Osteoblast (primary cell): ENCODE measurements at regions not wholly inside any gene's neighbourhood (a gene's known extent, or its start where the extent isn't known, plus 50 kb on each side); places are given as distances from the start of the nearest gene placed in this dataset.
A peak's percentile ranks its signal among the peaks of the same experiment; 100 is the strongest.

Experiments
- DNase-seq: peaks from one replicate; pipeline ENCODE4 v3.0.0; 2011; ENCODE audit warnings: low spot score, mixed read lengths; ENCODE audit not compliant: insufficient read length; ENCODE audit errors: missing footprints
- H2AFZ ChIP-seq: 2 replicates; pipeline ENCODE4 v1.6.0; 2011; ENCODE audit warnings: mild to moderate bottlenecking, low read length
- H3K27ac ChIP-seq: 2 replicates; pipeline ENCODE4 v1.5.1; 2011; ENCODE audit warnings: mild to moderate bottlenecking, low read depth, low read length, moderate library complexity
- H3K27me3 ChIP-seq: 2 replicates; pipeline ENCODE4 v1.6.0; 2012; ENCODE audit warnings: mild to moderate bottlenecking, control low read depth, inconsistent platforms, low read length, moderate library complexity; ENCODE audit not compliant: insufficient read depth
- H3K36me3 ChIP-seq: 2 replicates; pipeline ENCODE4 v1.5.1; 2011; ENCODE audit warnings: mild to moderate bottlenecking, low read length, control low read depth, moderate library complexity; ENCODE audit not compliant: insufficient read depth
- H3K4me1 ChIP-seq: 2 replicates; pipeline ENCODE4 v1.5.1; 2011; ENCODE audit warnings: mild to moderate bottlenecking, low read length, control low read depth, moderate library complexity; ENCODE audit not compliant: insufficient read depth
- H3K4me2 ChIP-seq: 2 replicates; pipeline ENCODE4 v1.6.0; 2011; ENCODE audit warnings: mild to moderate bottlenecking, low read length; ENCODE audit not compliant: insufficient read depth
- H3K4me3 ChIP-seq: fragments of 200-600 bp; sonication (generic); 3 replicates; pipeline ENCODE4 v1.5.1; 2012; ENCODE audit warnings: mild to moderate bottlenecking, low read length, inconsistent platforms; ENCODE audit not compliant: insufficient read depth
- H3K79me2 ChIP-seq: 2 replicates; pipeline ENCODE4 v1.6.0; 2012; ENCODE audit warnings: mild to moderate bottlenecking, low read length, control low read depth, inconsistent platforms; ENCODE audit not compliant: insufficient read depth
- H3K9me3 ChIP-seq: 2 replicates; pipeline ENCODE4 v1.5.1; 2011; ENCODE audit warnings: low read depth, low read length, control low read depth
- H4K20me1 ChIP-seq: 2 replicates; pipeline ENCODE4 v1.6.0; 2012; ENCODE audit warnings: mild to moderate bottlenecking, low read length, control low read depth; ENCODE audit not compliant: insufficient read depth
- TF ChIP-seq, protein P1 (sequence below): IDR thresholded peaks from 2 replicates; pipeline ENCODE4 v1.5.1; 2011; ENCODE audit warnings: mild to moderate bottlenecking, low read depth, low read length, moderate library complexity; ENCODE audit errors: extremely low read depth

DNA sequence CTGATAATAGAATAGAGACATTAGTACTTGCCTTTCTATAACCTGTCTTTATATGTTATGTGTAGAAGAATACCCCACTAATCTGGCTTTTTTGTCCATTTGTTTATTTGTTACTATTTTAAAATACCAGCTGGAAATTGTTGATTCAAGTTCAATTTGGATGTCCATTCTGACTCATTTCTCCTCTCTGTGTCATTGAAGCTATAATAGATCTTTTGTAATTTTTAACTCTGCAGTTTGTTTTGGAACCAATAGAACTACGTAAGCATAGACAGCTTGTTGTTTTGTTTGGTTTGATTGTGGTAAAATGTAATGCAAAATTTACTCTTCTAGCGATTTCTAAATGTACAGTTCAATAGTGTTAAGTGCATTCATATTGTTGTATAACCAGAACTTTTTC lies 390.4 kb downstream of the ZIC1 start:
- no peak overlapping the region for H3K4me2 ChIP-seq
- H3K27ac ChIP-seq: no peak overlapping the region
- TF ChIP-seq, protein P1, sequence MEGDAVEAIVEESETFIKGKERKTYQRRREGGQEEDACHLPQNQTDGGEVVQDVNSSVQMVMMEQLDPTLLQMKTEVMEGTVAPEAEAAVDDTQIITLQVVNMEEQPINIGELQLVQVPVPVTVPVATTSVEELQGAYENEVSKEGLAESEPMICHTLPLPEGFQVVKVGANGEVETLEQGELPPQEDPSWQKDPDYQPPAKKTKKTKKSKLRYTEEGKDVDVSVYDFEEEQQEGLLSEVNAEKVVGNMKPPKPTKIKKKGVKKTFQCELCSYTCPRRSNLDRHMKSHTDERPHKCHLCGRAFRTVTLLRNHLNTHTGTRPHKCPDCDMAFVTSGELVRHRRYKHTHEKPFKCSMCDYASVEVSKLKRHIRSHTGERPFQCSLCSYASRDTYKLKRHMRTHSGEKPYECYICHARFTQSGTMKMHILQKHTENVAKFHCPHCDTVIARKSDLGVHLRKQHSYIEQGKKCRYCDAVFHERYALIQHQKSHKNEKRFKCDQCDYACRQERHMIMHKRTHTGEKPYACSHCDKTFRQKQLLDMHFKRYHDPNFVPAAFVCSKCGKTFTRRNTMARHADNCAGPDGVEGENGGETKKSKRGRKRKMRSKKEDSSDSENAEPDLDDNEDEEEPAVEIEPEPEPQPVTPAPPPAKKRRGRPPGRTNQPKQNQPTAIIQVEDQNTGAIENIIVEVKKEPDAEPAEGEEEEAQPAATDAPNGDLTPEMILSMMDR: no peak
- no peaks in the 10 kb centered on the region for H3K27me3 ChIP-seq
- no peaks in the 10 kb centered on the region for H3K4me1 ChIP-seq
- H4K20me1 ChIP-seq: no peaks in the 10 kb centered on the region
- no peaks in the 10 kb centered on the region for H3K36me3 ChIP-seq
- H3K9me3 ChIP-seq: no peaks in the 10 kb centered on the region
- no peaks in the 10 kb centered on the region for H3K79me2 ChIP-seq
- H3K4me3 ChIP-seq: no peak overlapping the region
- H2AFZ ChIP-seq: no peak overlapping the region
- no peak for DNase-seq

DNA sequence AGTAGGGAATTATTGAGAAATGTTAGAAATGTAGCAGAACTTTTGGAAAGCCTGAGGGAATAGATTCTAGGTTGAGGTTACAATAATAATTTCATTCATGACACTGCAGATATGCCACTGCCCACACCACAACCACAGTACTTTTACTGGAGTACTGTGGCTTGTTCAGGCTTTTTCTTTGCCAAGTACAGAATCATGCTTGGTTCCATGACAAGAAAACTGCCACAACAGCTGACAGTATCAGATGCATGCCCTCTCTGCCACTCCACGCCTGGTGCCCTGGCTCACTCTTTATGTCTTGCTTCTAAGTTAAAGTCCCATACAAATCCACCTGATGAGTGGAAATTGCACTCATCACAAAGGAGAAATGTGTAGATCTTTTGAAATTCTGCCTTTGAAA lies 398.6 kb downstream of the ZIC1 start:
- Histone ChIP-seq H3K27ac (no peak overlapping the region), H3K4me3 (no peak overlapping the region), H3K36me3 (no peaks in the 10 kb centered on the region), H3K27me3 (no peaks in the 10 kb centered on the region), H3K79me2 (no peaks in the 10 kb centered on the region), H4K20me1 (no peaks in the 10 kb centered on the region), H3K4me1 (peaks cover 3% of the 10 kb centered on the region), H3K9me3 (no peaks in the 10 kb centered on the region), H3K4me2 (no peak overlapping the region), H2AFZ (no peak overlapping the region)
- peak; percentile 13 for DNase-seq
- TF ChIP-seq, protein P1: no peak

DNA sequence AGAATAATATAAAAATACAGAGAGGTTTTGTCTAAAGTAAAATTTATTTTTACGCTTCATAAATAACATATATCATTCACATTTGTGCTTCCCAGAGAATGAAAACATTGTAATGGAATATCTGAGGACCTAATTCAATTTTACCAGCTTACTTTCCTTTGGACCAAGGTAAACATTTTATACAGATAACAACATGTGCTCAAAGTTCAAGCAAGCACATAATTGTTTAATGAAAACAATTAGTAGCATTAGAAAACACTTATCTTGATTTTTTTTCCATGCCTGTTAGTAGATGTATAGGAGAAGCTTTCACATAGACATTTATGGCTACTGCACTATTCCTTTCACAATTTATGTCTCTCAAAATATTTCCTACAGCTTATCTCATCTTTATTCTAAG lies 400.0 kb downstream of the ZIC1 start:
- no peaks in the 10 kb centered on the region for H3K79me2 ChIP-seq
- no peak overlapping the region for H3K27ac ChIP-seq
- no peak for DNase-seq
- H3K4me1 ChIP-seq: peaks cover 3% of the 10 kb centered on the region
- TF ChIP-seq, protein P1: no peak
- H3K9me3 ChIP-seq: no peaks in the 10 kb centered on the region
- no peak overlapping the region for H3K4me2 ChIP-seq
- no peaks in the 10 kb centered on the region for H3K36me3 ChIP-seq
- no peaks in the 10 kb centered on the region for H3K27me3 ChIP-seq
- no peak overlapping the region for H3K4me3 ChIP-seq
- no peak overlapping the region for H2AFZ ChIP-seq
- H4K20me1 ChIP-seq: no peaks in the 10 kb centered on the region

DNA sequence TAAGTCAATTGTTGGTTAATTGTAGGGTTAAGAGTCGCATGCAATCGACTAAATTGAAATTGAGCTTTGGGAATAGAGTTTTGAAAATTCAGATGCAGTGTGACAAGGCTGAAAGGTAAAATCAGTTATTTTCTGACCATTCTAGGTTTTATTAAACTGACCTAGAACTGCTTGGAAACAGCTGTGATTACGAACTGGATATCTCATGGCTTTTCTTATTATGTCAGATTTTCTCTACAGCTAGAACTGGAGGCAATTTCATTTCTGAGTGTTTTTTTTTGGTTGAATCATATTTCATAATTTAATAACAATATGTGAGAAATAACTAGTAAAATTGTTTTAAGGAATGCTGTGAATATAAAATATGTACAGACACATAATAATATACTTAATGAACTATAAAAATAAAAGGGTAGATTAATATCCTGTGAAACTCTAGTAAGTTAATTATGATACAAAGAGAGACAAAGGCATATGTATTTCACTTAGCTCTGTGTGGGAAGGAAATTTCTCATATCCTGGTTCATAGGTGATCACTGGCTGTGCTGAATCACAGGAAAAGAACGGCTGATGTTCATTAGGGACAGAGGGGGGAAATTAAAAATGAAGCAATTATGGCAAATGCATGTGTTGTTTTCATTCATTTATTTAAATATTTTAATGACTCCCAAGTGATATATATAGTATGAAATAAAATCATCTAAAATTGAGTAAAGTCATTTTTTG lies 403.2 kb downstream of the ZIC1 start:
- no peaks in the 10 kb centered on the region for H4K20me1 ChIP-seq
- peaks cover 3% of the 10 kb centered on the region for H3K4me1 ChIP-seq
- TF ChIP-seq, protein P1: no peak
- no peaks in the 10 kb centered on the region for H3K79me2 ChIP-seq
- no peak overlapping the region for H3K4me2 ChIP-seq
- H3K4me3 ChIP-seq: no peak overlapping the region
- no peaks in the 10 kb centered on the region for H3K27me3 ChIP-seq
- no peak overlapping the region for H2AFZ ChIP-seq
- no peak for DNase-seq
- H3K9me3 ChIP-seq: no peaks in the 10 kb centered on the region
- H3K27ac ChIP-seq: no peak overlapping the region
- H3K36me3 ChIP-seq: no peaks in the 10 kb centered on the region
